Central memory CD8-positive, alpha-beta T cell (primary cell): ENCODE measurements at regions not wholly inside any gene's neighbourhood (a gene's known extent, or its start where the extent isn't known, plus 50 kb on each side); places are given as distances from the start of the nearest gene placed in this dataset.

Experiments used
- ATAC-seq: fragments of 150-1000 bp; cut with Tn5 transposase; replicated peaks from 2 replicates; pipeline ENCODE4 v1.10.0; 2022; ENCODE audit warnings: mild to moderate bottlenecking, moderate FRiP score, moderate number of reproducible peaks; ENCODE audit not compliant: poor library complexity, severe bottlenecking; ENCODE audit errors: extremely low read depth
- DNase-seq, 2 donors: peaks; one replicate each; pipeline ENCODE4 v3.0.0; 2021; ENCODE audit warnings: low spot score in 2 of 2
- H3K27ac Mint-ChIP-seq: one replicate; pipeline ENCODE4 v1.8.0; 2022; ENCODE audit warnings: low read depth, mild to moderate bottlenecking, moderate library complexity, mixed read lengths
- H3K27me3 Mint-ChIP-seq: one replicate; pipeline ENCODE4 v1.8.0; 2022; ENCODE audit warnings: mixed read lengths
- H3K36me3 Mint-ChIP-seq: one replicate; pipeline ENCODE4 v1.8.0; 2022; ENCODE audit warnings: mild to moderate bottlenecking, moderate library complexity, mixed read lengths; ENCODE audit not compliant: insufficient read depth
- H3K4me1 Mint-ChIP-seq: one replicate; pipeline ENCODE4 v1.8.0; 2022; ENCODE audit warnings: mixed read lengths
- H3K4me3 Mint-ChIP-seq: one replicate; pipeline ENCODE4 v1.8.0; 2022; ENCODE audit warnings: mild to moderate bottlenecking, moderate library complexity, mixed read lengths
- H3K9me3 Mint-ChIP-seq: one replicate; pipeline ENCODE4 v1.8.0; 2022; ENCODE audit warnings: mixed read lengths

- no peak overlapping the region for H3K27ac Mint-ChIP-seq
- no peak for ATAC-seq
- DNase-seq = no peak
- H3K4me1 Mint-ChIP-seq = peaks cover 5% of the 10 kb centered on the region
- H3K36me3 Mint-ChIP-seq = no peaks in the 10 kb centered on the region
- H3K4me3 Mint-ChIP-seq = no peak overlapping the region
- no peaks in the 10 kb centered on the region for H3K9me3 Mint-ChIP-seq
- H3K27me3 Mint-ChIP-seq = peaks cover 34% of the 10 kb centered on the region
Measured at GRCh38 chr1:4267381-4268261, 367.5 kb upstream of the C1orf174 start.

GRCh38 chr1:4268262-4268888, 368.3 kb upstream of the C1orf174 start:
- DNase-seq (no peak), ATAC-seq (no peak)
- Mint-ChIP-seq H3K4me1 (peaks cover 4% of the 10 kb centered on the region), H3K27ac (no peak overlapping the region), H3K36me3 (no peaks in the 10 kb centered on the region), H3K27me3 (peaks cover 32% of the 10 kb centered on the region), H3K9me3 (no peaks in the 10 kb centered on the region), H3K4me3 (no peak overlapping the region)

GRCh38 chr1:4268889-4269284, 368.8 kb upstream of the C1orf174 start:
- DNase-seq (no peak), ATAC-seq (no peak)
- no peaks in the 10 kb centered on the region for H3K36me3 Mint-ChIP-seq
- H3K27ac Mint-ChIP-seq = no peak overlapping the region
- no peak overlapping the region for H3K4me3 Mint-ChIP-seq
- H3K4me1 Mint-ChIP-seq = no peaks in the 10 kb centered on the region
- no peaks in the 10 kb centered on the region for H3K9me3 Mint-ChIP-seq
- peaks cover 27% of the 10 kb centered on the region for H3K27me3 Mint-ChIP-seq

- Mint-ChIP-seq H3K36me3 (no peaks in the 10 kb centered on the region), H3K27ac (no peak overlapping the region), H3K27me3 (peaks cover 26% of the 10 kb centered on the region), H3K9me3 (no peaks in the 10 kb centered on the region), H3K4me1 (no peaks in the 10 kb centered on the region), H3K4me3 (no peak overlapping the region)
- DNase-seq = no peak
- no peak for ATAC-seq
Measured at GRCh38 chr1:4269330-4269729, 369.3 kb upstream of the C1orf174 start.

GRCh38 chr1:4269952-4270570, 370.0 kb upstream of the C1orf174 start:
- no peaks in the 10 kb centered on the region for H3K4me1 Mint-ChIP-seq
- no peaks in the 10 kb centered on the region for H3K36me3 Mint-ChIP-seq
- H3K4me3 Mint-ChIP-seq = no peak overlapping the region
- H3K9me3 Mint-ChIP-seq = no peaks in the 10 kb centered on the region
- H3K27ac Mint-ChIP-seq = no peak overlapping the region
- H3K27me3 Mint-ChIP-seq = peaks cover 26% of the 10 kb centered on the region
- no peak for DNase-seq
- no peak for ATAC-seq

GRCh38 chr1:4270651-4271337, 370.7 kb upstream of the C1orf174 start:
- H3K27ac Mint-ChIP-seq = no peak overlapping the region
- DNase-seq (no peak), ATAC-seq (no peak)
- H3K9me3 Mint-ChIP-seq = no peaks in the 10 kb centered on the region
- no peaks in the 10 kb centered on the region for H3K4me1 Mint-ChIP-seq
- H3K4me3 Mint-ChIP-seq = no peak overlapping the region
- peaks cover 32% of the 10 kb centered on the region for H3K27me3 Mint-ChIP-seq
- H3K36me3 Mint-ChIP-seq = no peaks in the 10 kb centered on the region

GRCh38 chr1:4271338-4271998, 371.4 kb upstream of the C1orf174 start:
- H3K36me3 Mint-ChIP-seq = no peaks in the 10 kb centered on the region
- H3K4me1 Mint-ChIP-seq = no peaks in the 10 kb centered on the region
- no peak overlapping the region for H3K4me3 Mint-ChIP-seq
- peaks cover 39% of the 10 kb centered on the region for H3K27me3 Mint-ChIP-seq
- DNase-seq (no peak), ATAC-seq (no peak)
- no peaks in the 10 kb centered on the region for H3K9me3 Mint-ChIP-seq
- no peak overlapping the region for H3K27ac Mint-ChIP-seq

- DNase-seq (no peak), ATAC-seq (no peak)
- peaks cover 50% of the 10 kb centered on the region for H3K27me3 Mint-ChIP-seq
- H3K4me1 Mint-ChIP-seq = no peaks in the 10 kb centered on the region
- H3K36me3 Mint-ChIP-seq = no peaks in the 10 kb centered on the region
- no peak overlapping the region for H3K4me3 Mint-ChIP-seq
- peaks cover 7% of the 10 kb centered on the region for H3K9me3 Mint-ChIP-seq
- no peak overlapping the region for H3K27ac Mint-ChIP-seq
Measured at GRCh38 chr1:4272568-4272967, 372.5 kb upstream of the C1orf174 start.

GRCh38 chr1:4273243-4273642, 373.2 kb upstream of the C1orf174 start:
- Mint-ChIP-seq H3K27ac (no peak overlapping the region), H3K4me3 (no peak overlapping the region)

GRCh38 chr1:4273747-4274146, 373.7 kb upstream of the C1orf174 start:
- Mint-ChIP-seq H3K27ac (no peak overlapping the region), H3K36me3 (no peaks in the 10 kb centered on the region), H3K9me3 (peaks cover 7% of the 10 kb centered on the region), H3K4me3 (no peak overlapping the region), H3K4me1 (no peaks in the 10 kb centered on the region), H3K27me3 (peaks cover 53% of the 10 kb centered on the region)
- ATAC-seq (no peak), DNase-seq (no peak)

More at GRCh38 chr1:4273243-4273642, 373.2 kb upstream of the C1orf174 start:
- Mint-ChIP-seq H3K27me3 (peaks cover 53% of the 10 kb centered on the region), H3K9me3 (peaks cover 7% of the 10 kb centered on the region), H3K4me1 (no peaks in the 10 kb centered on the region), H3K36me3 (no peaks in the 10 kb centered on the region)
- ATAC-seq = no peak
- DNase-seq = no peak

GRCh38 chr1:4275083-4275482, 375.0 kb upstream of the C1orf174 start:
- H3K27ac Mint-ChIP-seq = no peak overlapping the region
- ATAC-seq (no peak), DNase-seq (no peak)
- no peaks in the 10 kb centered on the region for H3K4me1 Mint-ChIP-seq
- peaks cover 7% of the 10 kb centered on the region for H3K9me3 Mint-ChIP-seq
- H3K36me3 Mint-ChIP-seq = no peaks in the 10 kb centered on the region
- no peak overlapping the region for H3K4me3 Mint-ChIP-seq
- peaks cover 53% of the 10 kb centered on the region for H3K27me3 Mint-ChIP-seq

GRCh38 chr1:4276238-4276637, 376.2 kb upstream of the C1orf174 start:
- ATAC-seq = no peak
- peaks cover 7% of the 10 kb centered on the region for H3K9me3 Mint-ChIP-seq
- no peak overlapping the region for H3K4me3 Mint-ChIP-seq

More at GRCh38 chr1:4276238-4276637, 376.2 kb upstream of the C1orf174 start:
- DNase-seq = no peak
- H3K27me3 Mint-ChIP-seq = peaks cover 44% of the 10 kb centered on the region
- no peaks in the 10 kb centered on the region for H3K4me1 Mint-ChIP-seq
- H3K27ac Mint-ChIP-seq = no peak overlapping the region
- H3K36me3 Mint-ChIP-seq = no peaks in the 10 kb centered on the region
